SH-SY5Y (cell line): ENCODE measurements at regions not wholly inside any gene's neighbourhood (a gene's known extent, or its start where the extent isn't known, plus 50 kb on each side); places are given as distances from the start of the nearest gene placed in this dataset.

Source experiments
- GATA2 ChIP-seq: IDR thresholded peaks from 2 replicates; pipeline ENCODE4 v1.6.1; 2011; ENCODE audit warnings: mild to moderate bottlenecking, low read depth, low read length
- GATA3 ChIP-seq: IDR thresholded peaks from 2 replicates; pipeline ENCODE4 v1.6.1; 2011; ENCODE audit warnings: low read depth, mild to moderate bottlenecking, low read length, moderate library complexity

GRCh38 chr11:91986218-91986617, 238.4 kb upstream of the FAT3 start:
- no peak for TF ChIP-seq GATA2
- TF ChIP-seq GATA3: no peak
